ENCODE measurements at regions not wholly inside any gene's neighbourhood (a gene's known extent, or its start where the extent isn't known, plus 50 kb on each side); places are given as distances from the start of the nearest gene placed in this dataset.

- no peak for TF ChIP-seq CTCF (conservative IDR thresholded peaks at IDR 0.05)
- TF ChIP-seq ZFX (IDR thresholded peaks at IDR 0.05) = no peak
These were observed 148.5 kb upstream of the NAALADL2 start for GRCh38 chr3:174710612-174711011.
